ENCODE measurements at regions not wholly inside any gene's neighbourhood (a gene's known extent, or its start where the extent isn't known, plus 50 kb on each side); places are given as distances from the start of the nearest gene placed in this dataset.
A peak's percentile ranks its signal among the peaks of the same experiment; 100 is the strongest.

- Histone ChIP-seq H3K4me1 (ENCODE audit: control insufficient read depth in 1 of 2, low read depth in 2 of 2) (peaks cover 16 to 73% of the 10 kb centered on the region in 2 donors), H3K27ac (peak overlapping the region; percentile 64 to 79), H3K4me3 (no peak overlapping the region), H3K27me3 (replicated peaks; ENCODE audit: insufficient read depth) (no peaks in the 10 kb centered on the region), H3K36me3 (no peaks in the 10 kb centered on the region), H3K9me3 (no peaks in the 10 kb centered on the region)
- no peak for ATAC-seq (ENCODE audit: insufficient number of reproducible peaks, low FRiP score, low read depth)
- DNase-seq (ENCODE audit: low spot score) = no peak
- no peak for TF ChIP-seq CTCF (IDR thresholded peaks at IDR 0.05)
Observed at GRCh38 chr1:229092377-229093237, 178.3 kb upstream of the RAB4A start.

- H3K9me3 ChIP-seq = no peaks in the 10 kb centered on the region
Observed at GRCh38 chr1:229093238-229093540, 177.7 kb upstream of the RAB4A start.

GRCh38 chr1:229093609-229094336 is 177.1 kb upstream of the RAB4A start:
- Histone ChIP-seq H3K9me3 (no peaks in the 10 kb centered on the region), H3K4me3 (no peak overlapping the region), H3K27me3 (replicated peaks; ENCODE audit: insufficient read depth) (no peaks in the 10 kb centered on the region), H3K4me1 (ENCODE audit: control insufficient read depth in 1 of 2, low read depth in 2 of 2) (peaks cover 12 to 62% of the 10 kb centered on the region in 2 donors), H3K27ac (peak overlapping the region in 1 of 2 donors; percentile 2), H3K36me3 (no peaks in the 10 kb centered on the region)
- DNase-seq (ENCODE audit: low spot score) (no peak), ATAC-seq (ENCODE audit: insufficient number of reproducible peaks, low FRiP score, low read depth) (no peak)
- TF ChIP-seq CTCF (IDR thresholded peaks at IDR 0.05) = no peak

More at GRCh38 chr1:229093238-229093540, 177.7 kb upstream of the RAB4A start:
- Histone ChIP-seq H3K27me3 (replicated peaks; ENCODE audit: insufficient read depth) (no peaks in the 10 kb centered on the region), H3K27ac (peak overlapping the region; percentile 2 to 64), H3K4me3 (no peak overlapping the region), H3K36me3 (no peaks in the 10 kb centered on the region), H3K4me1 (ENCODE audit: control insufficient read depth in 1 of 2, low read depth in 2 of 2) (peaks cover 12 to 67% of the 10 kb centered on the region in 2 donors)
- ATAC-seq (ENCODE audit: insufficient number of reproducible peaks, low FRiP score, low read depth) = no peak
- no peak for DNase-seq (ENCODE audit: low spot score)
- TF ChIP-seq CTCF (IDR thresholded peaks at IDR 0.05) = no peak

GRCh38 chr1:229094476-229095311 is 176.2 kb upstream of the RAB4A start:
- no peak overlapping the region for H3K27ac ChIP-seq
- no peaks in the 10 kb centered on the region for H3K36me3 ChIP-seq
- no peaks in the 10 kb centered on the region for H3K27me3 ChIP-seq (replicated peaks; ENCODE audit: insufficient read depth)
- DNase-seq (ENCODE audit: low spot score) (no peak), ATAC-seq (ENCODE audit: insufficient number of reproducible peaks, low FRiP score, low read depth) (no peak)
- H3K4me1 ChIP-seq (ENCODE audit: control insufficient read depth in 1 of 2, low read depth in 2 of 2) = peaks cover 12 to 55% of the 10 kb centered on the region in 2 donors
- H3K9me3 ChIP-seq = no peaks in the 10 kb centered on the region
- H3K4me3 ChIP-seq = no peak overlapping the region
- no peak for TF ChIP-seq CTCF (IDR thresholded peaks at IDR 0.05)

GRCh38 chr1:229095325-229095724 is 175.6 kb upstream of the RAB4A start:
- DNase-seq (ENCODE audit: low spot score) (no peak), ATAC-seq (ENCODE audit: insufficient number of reproducible peaks, low FRiP score, low read depth) (no peak)
- peaks cover 12 to 50% of the 10 kb centered on the region in 2 donors for H3K4me1 ChIP-seq (ENCODE audit: control insufficient read depth in 1 of 2, low read depth in 2 of 2)
- H3K27me3 ChIP-seq (replicated peaks; ENCODE audit: insufficient read depth) = no peaks in the 10 kb centered on the region
- H3K9me3 ChIP-seq = no peaks in the 10 kb centered on the region
- H3K27ac ChIP-seq = no peak overlapping the region
- no peak for TF ChIP-seq CTCF (IDR thresholded peaks at IDR 0.05)
- no peak overlapping the region for H3K4me3 ChIP-seq
- no peaks in the 10 kb centered on the region for H3K36me3 ChIP-seq

Measured in thoracic aorta (tissue), 2 donors.